ENCODE measurements at regions not wholly inside any gene's neighbourhood (a gene's known extent, or its start where the extent isn't known, plus 50 kb on each side); places are given as distances from the start of the nearest gene placed in this dataset.

DNA sequence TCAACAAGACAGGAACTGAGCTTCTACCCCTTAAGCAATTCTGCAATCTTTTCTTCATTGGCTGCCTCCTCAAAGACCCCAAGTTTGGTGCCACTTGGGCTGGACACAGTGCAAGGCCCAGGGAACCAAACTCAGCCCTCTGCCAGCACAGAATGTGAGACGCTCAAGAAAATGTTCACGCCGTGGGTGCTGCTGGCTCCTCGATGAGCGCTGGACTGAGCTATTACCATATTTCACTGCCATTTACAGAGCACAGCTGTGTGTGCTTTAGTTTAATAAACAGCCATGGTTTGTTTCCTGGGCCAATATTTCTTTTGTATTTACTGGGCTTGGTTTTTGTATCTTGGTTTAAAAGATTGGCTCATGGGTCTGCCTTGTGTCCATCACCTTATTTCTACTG, 138.8 kb upstream of the VSTM2B start:
- DNase-seq: no peak
- H3K27me3 Mint-ChIP-seq: no peaks in the 10 kb centered on the region
- H3K9me3 Mint-ChIP-seq (ENCODE audit: insufficient read depth): peaks cover 7% of the 10 kb centered on the region
- H3K4me3 ChIP-seq (ENCODE audit: control extremely low read depth in 1 of 5, extremely low read depth in 1 of 5, insufficient read depth in 1 of 5, low read depth in 2 of 5, low read length in 4 of 5): no peak overlapping the region
- CTCF ChIA-PET: no interaction called here
- no CpG with 5 or more reads among the region's 5 CpGs for WGBS (ENCODE audit: insufficient coverage)
- H3K9ac ChIP-seq (ENCODE audit: low read length): no peak overlapping the region
- peaks cover 0 to 31% (median 8%) of the 10 kb centered on the region in 3 donors for H3K9me3 ChIP-seq (ENCODE audit: control extremely low read depth in 1 of 3, control insufficient read depth in 2 of 3, insufficient read depth in 1 of 3, low read length in 2 of 3)
- intact Hi-C loops (cut with micrococcal nuclease): no loop called here
- H3K27ac Mint-ChIP-seq: no peak overlapping the region
- H3K79me2 ChIP-seq (ENCODE audit: control insufficient read depth, insufficient read depth, low read length): no peaks in the 10 kb centered on the region
- no peak for ATAC-seq (ENCODE audit: low read depth)
- H4K20me1 ChIP-seq (ENCODE audit: control insufficient read depth, insufficient read depth, low read length, poor library complexity, severe bottlenecking): no peaks in the 10 kb centered on the region
- H2AFZ ChIP-seq (ENCODE audit: insufficient read depth, low read depth, low read length, poor library complexity, severe bottlenecking): no peak overlapping the region
- no peak overlapping the region for H3K4me2 ChIP-seq (replicated peaks; ENCODE audit: low read depth, low read length, poor library complexity, severe bottlenecking)
- no peak overlapping the region for H3K27ac ChIP-seq (ENCODE audit: low read length in 2 of 2)
- POLR2A ChIA-PET: no interaction called here
- no peaks in the 10 kb centered on the region for H3K36me3 ChIP-seq (replicated peaks in 1 of 2; ENCODE audit: control extremely low read depth in 1 of 2, control insufficient read depth in 1 of 2, extremely low read depth in 1 of 2, insufficient read depth in 2 of 2, low read length in 1 of 2)
- H3K27me3 ChIP-seq (replicated peaks in 1 of 4; ENCODE audit: control extremely low read depth in 1 of 4, control insufficient read depth in 3 of 4, insufficient read depth in 4 of 4, low read length in 3 of 4): no peaks in the 10 kb centered on the region
- no peak for TF ChIP-seq EZH2 (IDR thresholded peaks at IDR 0.05; ENCODE audit: borderline replicate concordance, insufficient read depth, low read depth, low read length, poor library complexity, severe bottlenecking)
- TF ChIP-seq, protein P1, sequence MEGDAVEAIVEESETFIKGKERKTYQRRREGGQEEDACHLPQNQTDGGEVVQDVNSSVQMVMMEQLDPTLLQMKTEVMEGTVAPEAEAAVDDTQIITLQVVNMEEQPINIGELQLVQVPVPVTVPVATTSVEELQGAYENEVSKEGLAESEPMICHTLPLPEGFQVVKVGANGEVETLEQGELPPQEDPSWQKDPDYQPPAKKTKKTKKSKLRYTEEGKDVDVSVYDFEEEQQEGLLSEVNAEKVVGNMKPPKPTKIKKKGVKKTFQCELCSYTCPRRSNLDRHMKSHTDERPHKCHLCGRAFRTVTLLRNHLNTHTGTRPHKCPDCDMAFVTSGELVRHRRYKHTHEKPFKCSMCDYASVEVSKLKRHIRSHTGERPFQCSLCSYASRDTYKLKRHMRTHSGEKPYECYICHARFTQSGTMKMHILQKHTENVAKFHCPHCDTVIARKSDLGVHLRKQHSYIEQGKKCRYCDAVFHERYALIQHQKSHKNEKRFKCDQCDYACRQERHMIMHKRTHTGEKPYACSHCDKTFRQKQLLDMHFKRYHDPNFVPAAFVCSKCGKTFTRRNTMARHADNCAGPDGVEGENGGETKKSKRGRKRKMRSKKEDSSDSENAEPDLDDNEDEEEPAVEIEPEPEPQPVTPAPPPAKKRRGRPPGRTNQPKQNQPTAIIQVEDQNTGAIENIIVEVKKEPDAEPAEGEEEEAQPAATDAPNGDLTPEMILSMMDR (IDR thresholded peaks at IDR 0.05): no peak
- H3K4me3 Mint-ChIP-seq: no peak overlapping the region
- H3K4me1 Mint-ChIP-seq: no peaks in the 10 kb centered on the region
- no peaks in the 10 kb centered on the region for H3K4me1 ChIP-seq (ENCODE audit: control insufficient read depth in 2 of 2, insufficient read depth in 2 of 2, low read length in 2 of 2)

DNA sequence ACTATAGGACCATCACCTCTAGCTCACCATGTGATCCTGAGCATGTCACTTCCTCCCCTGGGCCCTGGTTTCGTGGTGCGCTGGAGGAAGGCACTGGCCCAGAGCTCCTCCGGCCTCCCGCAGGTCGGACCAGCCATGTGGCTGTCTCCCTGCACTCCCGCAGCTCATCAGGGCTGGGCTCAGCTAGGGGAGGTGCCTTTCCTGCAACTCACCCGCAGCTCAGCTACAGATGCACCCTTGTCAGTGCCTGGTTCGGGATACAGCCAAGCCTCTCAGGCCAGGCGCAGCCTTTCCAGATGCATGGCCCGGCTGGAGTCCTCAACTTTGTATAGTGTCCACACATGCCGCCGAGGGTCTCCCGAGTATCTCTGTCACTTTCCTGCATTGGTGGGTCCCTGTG, 138.2 kb upstream of the VSTM2B start:
- no peak overlapping the region for H3K4me3 Mint-ChIP-seq
- Histone ChIP-seq H3K4me2 (replicated peaks; ENCODE audit: low read depth, low read length, poor library complexity, severe bottlenecking) (no peak overlapping the region), H2AFZ (ENCODE audit: insufficient read depth, low read depth, low read length, poor library complexity, severe bottlenecking) (no peak overlapping the region), H3K4me1 (ENCODE audit: control insufficient read depth in 2 of 2, insufficient read depth in 2 of 2, low read length in 2 of 2) (no peaks in the 10 kb centered on the region), H3K27ac (ENCODE audit: low read length in 2 of 2) (no peak overlapping the region), H3K79me2 (ENCODE audit: control insufficient read depth, insufficient read depth, low read length) (no peaks in the 10 kb centered on the region), H3K36me3 (replicated peaks in 1 of 2; ENCODE audit: control extremely low read depth in 1 of 2, control insufficient read depth in 1 of 2, extremely low read depth in 1 of 2, insufficient read depth in 2 of 2, low read length in 1 of 2) (no peaks in the 10 kb centered on the region), H3K9me3 (ENCODE audit: control extremely low read depth in 1 of 3, control insufficient read depth in 2 of 3, insufficient read depth in 1 of 3, low read length in 2 of 3) (peaks cover 0 to 36% (median 8%) of the 10 kb centered on the region in 3 donors), H4K20me1 (ENCODE audit: control insufficient read depth, insufficient read depth, low read length, poor library complexity, severe bottlenecking) (no peaks in the 10 kb centered on the region), H3K27me3 (replicated peaks in 1 of 4; ENCODE audit: control extremely low read depth in 1 of 4, control insufficient read depth in 3 of 4, insufficient read depth in 4 of 4, low read length in 3 of 4) (no peaks in the 10 kb centered on the region), H3K9ac (ENCODE audit: low read length) (no peak overlapping the region), H3K4me3 (ENCODE audit: control extremely low read depth in 1 of 5, extremely low read depth in 1 of 5, insufficient read depth in 1 of 5, low read depth in 2 of 5, low read length in 4 of 5) (no peak overlapping the region)
- H3K9me3 Mint-ChIP-seq (ENCODE audit: insufficient read depth): peaks cover 7% of the 10 kb centered on the region
- TF ChIP-seq, protein P1 (IDR thresholded peaks at IDR 0.05): no peak
- TF ChIP-seq EZH2 (IDR thresholded peaks at IDR 0.05; ENCODE audit: borderline replicate concordance, insufficient read depth, low read depth, low read length, poor library complexity, severe bottlenecking): no peak
- H3K27me3 Mint-ChIP-seq: no peaks in the 10 kb centered on the region
- ChIA-PET CTCF (no interaction called here), POLR2A (no interaction called here)
- WGBS (ENCODE audit: insufficient coverage): 78% methylated on average over 11 of the region's 13 CpGs
- intact Hi-C loops (cut with micrococcal nuclease): no loop called here
- H3K4me1 Mint-ChIP-seq: no peaks in the 10 kb centered on the region
- no peak for ATAC-seq (ENCODE audit: low read depth)
- no peak overlapping the region for H3K27ac Mint-ChIP-seq
- DNase-seq: no peak
